DOHH2 (cell line): ENCODE measurements at regions not wholly inside any gene's neighbourhood (a gene's known extent, or its start where the extent isn't known, plus 50 kb on each side); places are given as distances from the start of the nearest gene placed in this dataset.

Experiments
- CTCF ChIP-seq: fragments of 200-600 bp; sonication (generic); IDR thresholded peaks from one replicate; pipeline ENCODE4 v1.5.1; 2014; ENCODE audit warnings: antibody characterized with exemption, mild to moderate bottlenecking, low read depth, low read length; ENCODE audit not compliant: poor library complexity, severe bottlenecking
- EZH2phosphoT487 ChIP-seq: fragments of 200-600 bp; sonication (generic); IDR thresholded peaks from 2 replicates; pipeline ENCODE4 v1.6.1; 2017; ENCODE audit warnings: borderline replicate concordance, mild to moderate bottlenecking, antibody characterized with exemption, low read length, moderate library complexity, mixed read lengths

- no peak for TF ChIP-seq CTCF
- no peak for TF ChIP-seq EZH2phosphoT487
Observed at GRCh38 chr1:62977366-62977765, 193.4 kb downstream of the ATG4C start.
